Gastrocnemius medialis (tissue), 4 donors: ENCODE measurements at regions not wholly inside any gene's neighbourhood (a gene's known extent, or its start where the extent isn't known, plus 50 kb on each side); places are given as distances from the start of the nearest gene placed in this dataset.

Experiments used
- CTCF ChIP-seq, 5 experiments: fragments of 450-650 bp in 3 of 5; fragments of 200-600 bp in 2 of 5; sonication (generic) in 2 of 5; IDR thresholded peaks in 4 of 5; conservative IDR thresholded peaks in 1 of 5; 1 replicate in 4 of 5; 2 replicates in 1 of 5; pipeline ENCODE4 v1.5.1; 2016 to 2019; ENCODE audit warnings: antibody characterized with exemption in 5 of 5, mild to moderate bottlenecking in 3 of 5, moderate library complexity in 3 of 5
- POLR2A ChIP-seq, 2 donors: fragments of 450-650 bp; IDR thresholded peaks; one replicate each; pipeline ENCODE4 v1.6.1; 2017; ENCODE audit warnings: antibody characterized with exemption in 2 of 2, mild to moderate bottlenecking in 2 of 2, moderate library complexity in 2 of 2

GRCh38 chr10:55668326-55668922 is 692.6 kb downstream of the ZWINT start:
- TF ChIP-seq CTCF (IDR thresholded peaks at IDR 0.05 in 4 of 5, conservative IDR thresholded peaks at IDR 0.05 in 1 of 5) (no peak), POLR2A (IDR thresholded peaks at IDR 0.05) (no peak)
